GM21529 (cell line): ENCODE measurements at regions not wholly inside any gene's neighbourhood (a gene's known extent, or its start where the extent isn't known, plus 50 kb on each side); places are given as distances from the start of the nearest gene placed in this dataset.
"Not testable (repeated sequence)": the region's sequence is repeated elsewhere in the genome, so short reads cannot be mapped to it uniquely, and the experiment has no call there.

Experiments used
- ATAC-seq: cut with Tn5 transposase; IDR thresholded peaks from one replicate; pipeline ENCODE4 v1.9.1; 2021; ENCODE audit not compliant: unreplicated experiment

DNA sequence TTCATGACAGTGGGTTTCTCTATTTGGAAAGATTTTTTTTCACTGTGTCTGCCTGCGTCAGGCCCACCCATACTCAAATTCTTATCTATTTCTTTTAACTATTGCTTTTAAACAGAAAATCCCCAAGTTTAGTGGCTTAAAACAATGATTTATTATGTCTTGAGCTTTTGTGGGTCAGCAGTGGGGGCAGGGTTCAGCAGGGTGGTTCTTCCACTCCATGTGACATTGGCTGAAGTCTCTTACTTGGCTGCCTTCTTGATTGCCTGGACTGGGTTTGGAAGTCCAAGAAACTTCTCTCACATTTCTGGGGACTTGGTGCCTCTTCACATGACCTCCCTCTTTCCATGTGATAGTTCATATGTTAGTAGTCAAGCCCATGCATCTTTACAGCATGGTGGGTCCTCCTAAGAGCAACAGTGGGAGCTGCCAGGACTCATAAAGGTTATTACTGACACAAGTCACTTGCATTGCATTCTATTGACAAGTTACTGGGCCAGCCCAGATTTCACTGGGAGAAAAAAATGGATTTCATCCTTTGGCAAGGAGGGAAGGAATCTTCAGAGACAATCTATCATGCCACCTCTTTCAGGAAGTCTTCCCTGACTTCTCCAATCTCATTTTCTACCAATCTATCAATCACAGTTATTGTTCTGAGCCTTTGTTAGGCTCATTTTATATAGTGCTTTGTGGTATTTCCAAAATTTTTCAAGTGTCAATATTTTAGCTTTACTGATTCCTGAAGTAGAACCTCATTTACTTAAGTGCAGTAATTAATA is 436.1 kb downstream of the XYLT1 start:
- ATAC-seq: no peak

GRCh38 chr16:17037499-17037898 is 433.3 kb downstream of the XYLT1 start:
- no peak for ATAC-seq

DNA sequence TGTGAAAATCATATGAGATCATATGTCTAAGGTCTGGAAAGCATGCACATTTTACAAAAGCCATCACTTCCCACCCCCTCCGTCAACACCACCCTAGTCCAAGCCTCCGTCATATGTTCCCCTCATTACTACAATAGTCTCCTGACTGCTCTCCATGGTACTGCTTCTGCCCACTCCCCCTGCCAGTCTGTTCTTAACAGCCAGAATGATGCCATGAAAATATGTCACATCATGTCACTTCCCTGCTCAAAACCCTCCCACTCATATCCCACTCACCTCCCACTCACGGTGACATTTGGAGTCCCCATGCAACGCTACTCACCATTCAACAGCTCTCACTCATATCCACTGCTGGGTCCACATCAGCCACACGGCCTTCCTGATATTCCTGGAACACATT is 432.3 kb downstream of the XYLT1 start:
- ATAC-seq: no peak

DNA sequence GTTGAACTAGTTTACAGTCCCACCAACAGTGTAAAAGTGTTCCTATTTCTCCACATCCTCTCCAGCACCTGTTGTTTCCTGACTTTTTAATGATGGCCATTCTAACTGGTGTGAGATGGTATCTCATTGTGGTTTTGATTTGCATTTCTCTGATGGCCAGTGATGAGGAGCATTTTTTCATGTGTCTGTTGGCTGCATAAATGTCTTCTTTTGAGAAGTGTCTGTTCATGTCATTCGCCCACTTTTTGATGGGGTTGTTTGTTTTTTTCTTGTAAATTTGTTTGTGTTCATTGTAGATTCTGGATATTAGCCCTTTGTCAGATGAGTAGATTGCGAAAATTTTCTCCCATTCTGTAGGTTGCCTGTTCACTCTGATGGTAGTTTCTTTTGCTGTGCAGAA is 421.7 kb downstream of the XYLT1 start:
- not testable (repeated sequence) for ATAC-seq

GRCh38 chr16:17050468-17050867 is 420.3 kb downstream of the XYLT1 start:
- no peak for ATAC-seq
